ENCODE measurements at regions not wholly inside any gene's neighbourhood (a gene's known extent, or its start where the extent isn't known, plus 50 kb on each side); places are given as distances from the start of the nearest gene placed in this dataset.

DNA sequence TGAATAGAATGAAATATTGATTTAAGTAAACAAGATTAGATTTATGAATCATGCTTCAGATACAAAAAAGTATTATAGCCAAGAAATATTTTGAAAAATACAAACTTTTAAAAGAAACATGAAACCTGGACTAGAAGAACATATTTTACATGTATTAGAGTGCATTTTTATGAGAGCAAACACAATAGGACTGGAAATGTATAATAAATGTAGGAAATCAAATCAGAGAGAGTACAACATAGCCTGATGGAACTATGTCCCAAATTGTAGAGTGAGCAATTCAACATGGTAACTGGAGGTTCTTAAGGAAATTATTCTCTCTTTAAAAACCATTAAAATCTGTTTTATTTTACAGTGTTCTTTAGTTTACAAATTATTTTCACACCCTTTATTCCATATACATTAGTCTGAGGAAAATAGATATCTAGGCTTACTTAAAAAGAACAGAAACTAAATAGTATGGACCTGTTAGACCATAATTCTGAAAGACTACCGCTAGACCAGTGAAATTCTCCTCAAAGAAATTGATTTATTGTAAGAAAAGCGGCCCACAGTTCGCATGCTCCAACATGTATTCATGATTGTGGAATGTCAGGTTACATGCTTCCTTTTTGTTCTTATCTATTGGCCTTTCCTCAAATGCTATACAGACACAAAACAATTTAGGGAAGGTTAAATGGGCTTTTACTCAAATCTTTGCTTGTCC is 1526.5 kb upstream of the SLC10A2 start:
- Histone ChIP-seq H3K36me3 (ENCODE audit: insufficient read depth) (no peaks in the 10 kb centered on the region), H4K20me1 (replicated peaks; ENCODE audit: insufficient read depth) (no peaks in the 10 kb centered on the region), H3K4me3 (no peak overlapping the region), H3K9me2 (ENCODE audit: insufficient read depth) (no peaks in the 10 kb centered on the region), H3K27me3 (ENCODE audit: insufficient read depth) (no peaks in the 10 kb centered on the region), H3K4me2 (no peak overlapping the region), H3K79me2 (replicated peaks; ENCODE audit: insufficient read depth) (no peaks in the 10 kb centered on the region), H3K4me1 (ENCODE audit: insufficient read depth) (no peaks in the 10 kb centered on the region), H2AFZ (peak overlapping the region; percentile 33; the same call in 1 of the 2 replicates), H3F3A (replicated peaks; ENCODE audit: low read depth) (no peaks in the 10 kb centered on the region), H3K27ac (ENCODE audit: low read depth) (no peak overlapping the region)
- Mint-ChIP-seq H3K27ac (no peak overlapping the region), H3K9me3 (no peaks in the 10 kb centered on the region), H3K4me1 (peaks cover under 1% of the 10 kb centered on the region), H3K27me3 (ENCODE audit: insufficient read depth, low read depth, poor library complexity) (no peaks in the 10 kb centered on the region), H3K4me3 (no peak overlapping the region), H3K36me3 (ENCODE audit: low read depth) (no peaks in the 10 kb centered on the region)
- DNase-seq (ENCODE audit: low spot score) (no peak), ATAC-seq (no peak)
- TF ChIP-seq EZH2phosphoT487 (IDR thresholded peaks at IDR 0.05; ENCODE audit: unreplicated experiment) (no peak), JUNB (IDR thresholded peaks at IDR 0.05; ENCODE audit: unreplicated experiment) (no peak), ZNF114 (CRISPR knock-in tag; IDR thresholded peaks at IDR 0.05) (no peak), EZH2 (IDR thresholded peaks at IDR 0.05; ENCODE audit: low read depth, unreplicated experiment) (no peak), POLR2AphosphoS5 (IDR thresholded peaks at IDR 0.05; ENCODE audit: low read depth) (no peak), STAT1 (IDR thresholded peaks at IDR 0.05; ENCODE audit: unreplicated experiment) (no peak), CREB1 (CRISPR knock-in tag; IDR thresholded peaks at IDR 0.05; ENCODE audit: low read depth) (no peak), ZNF331 (CRISPR knock-in tag; IDR thresholded peaks at IDR 0.05; ENCODE audit: low read depth) (no peak)
- TF ChIP-seq, protein P1, sequence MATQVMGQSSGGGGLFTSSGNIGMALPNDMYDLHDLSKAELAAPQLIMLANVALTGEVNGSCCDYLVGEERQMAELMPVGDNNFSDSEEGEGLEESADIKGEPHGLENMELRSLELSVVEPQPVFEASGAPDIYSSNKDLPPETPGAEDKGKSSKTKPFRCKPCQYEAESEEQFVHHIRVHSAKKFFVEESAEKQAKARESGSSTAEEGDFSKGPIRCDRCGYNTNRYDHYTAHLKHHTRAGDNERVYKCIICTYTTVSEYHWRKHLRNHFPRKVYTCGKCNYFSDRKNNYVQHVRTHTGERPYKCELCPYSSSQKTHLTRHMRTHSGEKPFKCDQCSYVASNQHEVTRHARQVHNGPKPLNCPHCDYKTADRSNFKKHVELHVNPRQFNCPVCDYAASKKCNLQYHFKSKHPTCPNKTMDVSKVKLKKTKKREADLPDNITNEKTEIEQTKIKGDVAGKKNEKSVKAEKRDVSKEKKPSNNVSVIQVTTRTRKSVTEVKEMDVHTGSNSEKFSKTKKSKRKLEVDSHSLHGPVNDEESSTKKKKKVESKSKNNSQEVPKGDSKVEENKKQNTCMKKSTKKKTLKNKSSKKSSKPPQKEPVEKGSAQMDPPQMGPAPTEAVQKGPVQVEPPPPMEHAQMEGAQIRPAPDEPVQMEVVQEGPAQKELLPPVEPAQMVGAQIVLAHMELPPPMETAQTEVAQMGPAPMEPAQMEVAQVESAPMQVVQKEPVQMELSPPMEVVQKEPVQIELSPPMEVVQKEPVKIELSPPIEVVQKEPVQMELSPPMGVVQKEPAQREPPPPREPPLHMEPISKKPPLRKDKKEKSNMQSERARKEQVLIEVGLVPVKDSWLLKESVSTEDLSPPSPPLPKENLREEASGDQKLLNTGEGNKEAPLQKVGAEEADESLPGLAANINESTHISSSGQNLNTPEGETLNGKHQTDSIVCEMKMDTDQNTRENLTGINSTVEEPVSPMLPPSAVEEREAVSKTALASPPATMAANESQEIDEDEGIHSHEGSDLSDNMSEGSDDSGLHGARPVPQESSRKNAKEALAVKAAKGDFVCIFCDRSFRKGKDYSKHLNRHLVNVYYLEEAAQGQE (IDR thresholded peaks at IDR 0.05; ENCODE audit: unreplicated experiment) = no peak
- TF ChIP-seq, protein P2, sequence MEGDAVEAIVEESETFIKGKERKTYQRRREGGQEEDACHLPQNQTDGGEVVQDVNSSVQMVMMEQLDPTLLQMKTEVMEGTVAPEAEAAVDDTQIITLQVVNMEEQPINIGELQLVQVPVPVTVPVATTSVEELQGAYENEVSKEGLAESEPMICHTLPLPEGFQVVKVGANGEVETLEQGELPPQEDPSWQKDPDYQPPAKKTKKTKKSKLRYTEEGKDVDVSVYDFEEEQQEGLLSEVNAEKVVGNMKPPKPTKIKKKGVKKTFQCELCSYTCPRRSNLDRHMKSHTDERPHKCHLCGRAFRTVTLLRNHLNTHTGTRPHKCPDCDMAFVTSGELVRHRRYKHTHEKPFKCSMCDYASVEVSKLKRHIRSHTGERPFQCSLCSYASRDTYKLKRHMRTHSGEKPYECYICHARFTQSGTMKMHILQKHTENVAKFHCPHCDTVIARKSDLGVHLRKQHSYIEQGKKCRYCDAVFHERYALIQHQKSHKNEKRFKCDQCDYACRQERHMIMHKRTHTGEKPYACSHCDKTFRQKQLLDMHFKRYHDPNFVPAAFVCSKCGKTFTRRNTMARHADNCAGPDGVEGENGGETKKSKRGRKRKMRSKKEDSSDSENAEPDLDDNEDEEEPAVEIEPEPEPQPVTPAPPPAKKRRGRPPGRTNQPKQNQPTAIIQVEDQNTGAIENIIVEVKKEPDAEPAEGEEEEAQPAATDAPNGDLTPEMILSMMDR (conservative IDR thresholded peaks at IDR 0.05; ENCODE audit: low read depth in 2 of 2) = no peak
- TF ChIP-seq, protein P3, sequence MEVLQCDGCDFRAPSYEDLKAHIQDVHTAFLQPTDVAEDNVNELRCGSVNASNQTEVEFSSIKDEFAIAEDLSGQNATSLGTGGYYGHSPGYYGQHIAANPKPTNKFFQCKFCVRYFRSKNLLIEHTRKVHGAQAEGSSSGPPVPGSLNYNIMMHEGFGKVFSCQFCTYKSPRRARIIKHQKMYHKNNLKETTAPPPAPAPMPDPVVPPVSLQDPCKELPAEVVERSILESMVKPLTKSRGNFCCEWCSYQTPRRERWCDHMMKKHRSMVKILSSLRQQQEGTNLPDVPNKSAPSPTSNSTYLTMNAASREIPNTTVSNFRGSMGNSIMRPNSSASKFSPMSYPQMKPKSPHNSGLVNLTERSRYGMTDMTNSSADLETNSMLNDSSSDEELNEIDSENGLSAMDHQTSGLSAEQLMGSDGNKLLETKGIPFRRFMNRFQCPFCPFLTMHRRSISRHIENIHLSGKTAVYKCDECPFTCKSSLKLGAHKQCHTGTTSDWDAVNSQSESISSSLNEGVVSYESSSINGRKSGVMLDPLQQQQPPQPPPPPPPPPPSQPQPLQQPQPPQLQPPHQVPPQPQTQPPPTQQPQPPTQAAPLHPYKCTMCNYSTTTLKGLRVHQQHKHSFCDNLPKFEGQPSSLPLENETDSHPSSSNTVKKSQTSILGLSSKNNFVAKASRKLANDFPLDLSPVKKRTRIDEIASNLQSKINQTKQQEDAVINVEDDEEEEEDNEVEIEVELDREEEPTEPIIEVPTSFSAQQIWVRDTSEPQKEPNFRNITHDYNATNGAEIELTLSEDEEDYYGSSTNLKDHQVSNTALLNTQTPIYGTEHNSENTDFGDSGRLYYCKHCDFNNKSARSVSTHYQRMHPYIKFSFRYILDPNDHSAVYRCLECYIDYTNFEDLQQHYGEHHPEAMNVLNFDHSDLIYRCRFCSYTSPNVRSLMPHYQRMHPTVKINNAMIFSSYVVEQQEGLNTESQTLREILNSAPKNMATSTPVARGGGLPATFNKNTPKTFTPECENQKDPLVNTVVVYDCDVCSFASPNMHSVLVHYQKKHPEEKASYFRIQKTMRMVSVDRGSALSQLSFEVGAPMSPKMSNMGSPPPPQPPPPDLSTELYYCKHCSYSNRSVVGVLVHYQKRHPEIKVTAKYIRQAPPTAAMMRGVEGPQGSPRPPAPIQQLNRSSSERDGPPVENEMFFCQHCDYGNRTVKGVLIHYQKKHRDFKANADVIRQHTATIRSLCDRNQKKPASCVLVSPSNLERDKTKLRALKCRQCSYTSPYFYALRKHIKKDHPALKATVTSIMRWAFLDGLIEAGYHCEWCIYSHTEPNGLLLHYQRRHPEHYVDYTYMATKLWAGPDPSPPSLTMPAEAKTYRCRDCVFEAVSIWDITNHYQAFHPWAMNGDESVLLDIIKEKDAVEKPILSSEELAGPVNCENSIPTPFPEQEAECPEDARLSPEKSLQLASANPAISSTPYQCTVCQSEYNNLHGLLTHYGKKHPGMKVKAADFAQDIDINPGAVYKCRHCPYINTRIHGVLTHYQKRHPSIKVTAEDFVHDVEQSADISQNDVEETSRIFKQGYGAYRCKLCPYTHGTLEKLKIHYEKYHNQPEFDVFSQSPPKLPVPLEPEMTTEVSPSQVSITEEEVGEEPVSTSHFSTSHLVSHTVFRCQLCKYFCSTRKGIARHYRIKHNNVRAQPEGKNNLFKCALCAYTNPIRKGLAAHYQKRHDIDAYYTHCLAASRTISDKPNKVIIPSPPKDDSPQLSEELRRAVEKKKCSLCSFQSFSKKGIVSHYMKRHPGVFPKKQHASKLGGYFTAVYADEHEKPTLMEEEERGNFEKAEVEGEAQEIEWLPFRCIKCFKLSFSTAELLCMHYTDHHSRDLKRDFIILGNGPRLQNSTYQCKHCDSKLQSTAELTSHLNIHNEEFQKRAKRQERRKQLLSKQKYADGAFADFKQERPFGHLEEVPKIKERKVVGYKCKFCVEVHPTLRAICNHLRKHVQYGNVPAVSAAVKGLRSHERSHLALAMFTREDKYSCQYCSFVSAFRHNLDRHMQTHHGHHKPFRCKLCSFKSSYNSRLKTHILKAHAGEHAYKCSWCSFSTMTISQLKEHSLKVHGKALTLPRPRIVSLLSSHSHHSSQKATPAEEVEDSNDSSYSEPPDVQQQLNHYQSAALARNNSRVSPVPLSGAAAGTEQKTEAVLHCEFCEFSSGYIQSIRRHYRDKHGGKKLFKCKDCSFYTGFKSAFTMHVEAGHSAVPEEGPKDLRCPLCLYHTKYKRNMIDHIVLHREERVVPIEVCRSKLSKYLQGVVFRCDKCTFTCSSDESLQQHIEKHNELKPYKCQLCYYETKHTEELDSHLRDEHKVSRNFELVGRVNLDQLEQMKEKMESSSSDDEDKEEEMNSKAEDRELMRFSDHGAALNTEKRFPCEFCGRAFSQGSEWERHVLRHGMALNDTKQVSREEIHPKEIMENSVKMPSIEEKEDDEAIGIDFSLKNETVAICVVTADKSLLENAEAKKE (CRISPR knock-in tag; IDR thresholded peaks at IDR 0.05) = no peak

All from GM23338 (cell line).